NCI-H2081 (cell line): ENCODE measurements at regions not wholly inside any gene's neighbourhood (a gene's known extent, or its start where the extent isn't known, plus 50 kb on each side); places are given as distances from the start of the nearest gene placed in this dataset.
A peak's percentile ranks its signal among the peaks of the same experiment; 100 is the strongest.
"Not testable (repeated sequence)": the region's sequence is repeated elsewhere in the genome, so short reads cannot be mapped to it uniquely, and the experiment has no call there.

Experiments
- DNase-seq, 2 experiments: peaks; one replicate each; lab custom pipeline; 2025; lab: John Stamatoyannopoulos, UW

- no peak for DNase-seq
Measured at GRCh38 chr4:95779447-95779846, 60.4 kb upstream of the PDHA2 start.

- DNase-seq, result no peak
Measured at GRCh38 chr4:95778666-95779065, 61.2 kb upstream of the PDHA2 start.

- not testable (repeated sequence) for DNase-seq
Measured at GRCh38 chr4:95770605-95771004, 69.3 kb upstream of the PDHA2 start.

- DNase-seq, result no peak
Measured at GRCh38 chr4:95764961-95765360, 74.9 kb upstream of the PDHA2 start.

- DNase-seq, result no peak
Measured at GRCh38 chr4:95761871-95762270, 78.0 kb upstream of the PDHA2 start.

- DNase-seq, result no peak
Measured at GRCh38 chr4:95761426-95761825, 78.5 kb upstream of the PDHA2 start.

- DNase-seq, result not testable (repeated sequence)
Measured at GRCh38 chr4:95760646-95761045, 79.2 kb upstream of the PDHA2 start.

- DNase-seq, result no peak
Measured at GRCh38 chr4:95758001-95758400, 81.9 kb upstream of the PDHA2 start.

GRCh38 chr4:95754667-95755066, 85.2 kb upstream of the PDHA2 start:
- DNase-seq, result no peak

- DNase-seq, result no peak
Measured at GRCh38 chr4:95749204-95749603, 90.7 kb upstream of the PDHA2 start.

- DNase-seq, result no peak
Measured at GRCh38 chr4:95742872-95743271, 97.0 kb upstream of the PDHA2 start.

- DNase-seq, result no peak
Measured at GRCh38 chr4:95742179-95742578, 97.7 kb upstream of the PDHA2 start.

- DNase-seq, result no peak
Measured at GRCh38 chr4:95732061-95732460, 107.8 kb upstream of the PDHA2 start.

- DNase-seq, result peak; percentile 2 to 17
Measured at GRCh38 chr4:95729596-95729995, 110.3 kb upstream of the PDHA2 start.

- DNase-seq, result no peak
Measured at GRCh38 chr4:95728145-95728544, 111.7 kb upstream of the PDHA2 start.

GRCh38 chr4:95715830-95716229, 124.1 kb upstream of the PDHA2 start:
- no peak for DNase-seq

GRCh38 chr4:95714571-95714970, 125.3 kb upstream of the PDHA2 start:
- no peak for DNase-seq

- DNase-seq, result no peak
Measured at GRCh38 chr4:95705323-95705722, 134.6 kb upstream of the PDHA2 start.

- no peak for DNase-seq
Measured at GRCh38 chr4:95701500-95702170, 138.3 kb upstream of the PDHA2 start.

- no peak for DNase-seq
Measured at GRCh38 chr4:95694411-95694810, 145.5 kb upstream of the PDHA2 start.

- DNase-seq, result peak in 1 of 2 experiments; percentile 6
Measured at GRCh38 chr4:95693594-95693993, 144.8 kb upstream of the UNC5C start.

- DNase-seq, result no peak
Measured at GRCh38 chr4:95676190-95676589, 127.4 kb upstream of the UNC5C start.

GRCh38 chr4:95675623-95676022, 126.8 kb upstream of the UNC5C start:
- no peak for DNase-seq

- DNase-seq, result no peak
Measured at GRCh38 chr4:95674521-95674981, 125.8 kb upstream of the UNC5C start.
